ENCODE measurements at regions not wholly inside any gene's neighbourhood (a gene's known extent, or its start where the extent isn't known, plus 50 kb on each side); places are given as distances from the start of the nearest gene placed in this dataset.
"Not testable (repeated sequence)": the region's sequence is repeated elsewhere in the genome, so short reads cannot be mapped to it uniquely, and the experiment has no call there.

DNA sequence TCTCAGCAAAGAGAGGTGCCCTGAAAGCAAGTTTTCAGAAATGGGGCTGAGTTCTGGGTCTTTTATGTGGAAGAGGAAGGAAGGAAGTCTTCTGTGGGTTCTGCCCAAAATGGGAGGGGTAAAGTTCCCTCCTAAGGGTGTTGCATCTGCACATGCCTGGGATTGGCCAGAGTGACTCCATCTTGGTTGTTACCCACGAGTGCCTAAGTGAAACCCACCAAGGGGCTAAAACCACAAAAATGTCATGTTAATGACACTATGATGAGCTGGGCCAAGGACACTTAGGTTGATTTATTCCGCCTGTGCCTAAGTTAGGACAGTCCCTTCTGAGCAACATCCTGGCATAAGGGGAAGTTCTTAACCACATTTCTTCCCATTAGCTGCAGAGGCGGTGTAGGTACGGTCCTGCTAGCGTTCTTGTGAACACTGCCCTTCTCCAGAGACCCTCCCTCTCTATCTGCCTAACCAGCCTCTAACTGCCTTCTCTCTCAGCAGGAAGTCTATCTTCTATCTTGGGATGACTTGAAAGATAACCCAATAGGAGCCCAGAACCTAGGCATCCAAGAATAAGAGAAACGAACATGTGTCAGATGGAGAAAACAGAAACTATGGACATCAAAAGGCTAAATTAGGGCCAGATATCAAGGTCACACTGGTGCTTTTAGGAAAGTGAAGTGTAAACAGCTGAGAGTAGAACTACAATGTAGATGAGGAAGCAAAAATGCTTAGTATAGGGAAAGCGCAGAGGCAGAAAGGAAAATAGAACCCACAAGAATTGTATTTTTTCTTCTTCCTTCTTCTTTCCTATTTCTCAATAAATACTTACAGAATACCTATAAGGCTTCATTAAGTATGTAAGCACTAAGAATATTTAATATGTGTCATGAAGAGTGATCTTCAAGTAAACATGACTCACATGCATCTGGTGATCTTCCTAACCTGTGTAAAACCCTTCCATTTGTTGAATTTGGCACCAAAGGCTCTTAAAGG, 104.2 kb upstream of the AMN1 start:
- Mint-ChIP-seq H3K36me3 (peaks cover 47% of the 10 kb centered on the region), H3K27me3 (no peaks in the 10 kb centered on the region), H3K4me1 (peaks cover 22% of the 10 kb centered on the region), H3K27ac (peak overlapping the region; percentile 64), H3K9me3 (ENCODE audit: low read depth) (peaks cover 21% of the 10 kb centered on the region), H3K4me3 (no peak overlapping the region)
- no peak for ATAC-seq
- peak; percentile 43 for DNase-seq
- CTCF ChIA-PET = interaction anchor here (2.1 kb wide), 1 partner anchor 108 kb away, joined by 6 read pairs; no protein-coding TSS in a partner anchor

DNA sequence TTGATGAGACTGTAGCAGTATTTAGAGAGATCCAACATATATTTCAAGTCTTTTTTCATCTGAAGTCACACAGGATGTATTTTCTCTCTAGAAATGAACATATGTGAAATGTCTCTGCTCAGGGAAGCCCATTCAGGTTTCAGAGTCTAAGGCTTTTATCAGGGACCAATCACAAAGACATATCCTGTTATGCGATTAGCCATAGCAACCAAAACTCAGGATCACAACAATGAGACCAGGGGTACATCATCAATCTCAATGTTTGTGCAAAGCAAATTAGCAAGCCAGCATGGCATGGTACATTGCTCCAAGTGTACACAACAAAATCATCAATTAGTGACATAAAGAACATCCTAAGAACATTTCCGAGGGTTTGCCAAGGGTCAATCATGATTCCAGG, 99.2 kb upstream of the AMN1 start:
- peaks cover 19% of the 10 kb centered on the region for H3K4me1 Mint-ChIP-seq
- ATAC-seq = no peak

DNA sequence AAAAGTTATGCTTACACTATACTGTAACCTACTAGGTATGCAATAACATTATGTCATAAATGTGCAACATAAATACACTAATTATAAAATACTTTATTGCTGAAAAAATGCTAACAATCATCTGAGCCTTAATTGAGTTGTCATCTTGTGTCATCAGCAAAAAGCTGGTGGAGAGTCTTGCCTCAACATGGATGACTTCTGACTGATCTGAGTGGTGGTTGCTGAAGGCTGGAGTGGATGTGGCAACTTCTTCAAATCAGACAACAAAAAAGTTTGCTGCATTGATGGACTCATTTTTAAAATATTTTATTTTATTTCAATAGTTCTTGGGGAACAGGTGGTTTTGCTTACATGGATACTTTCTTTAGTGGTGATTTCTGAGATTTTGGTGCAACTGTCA, 93.9 kb upstream of the AMN1 start:
- no peaks in the 10 kb centered on the region for H3K27me3 Mint-ChIP-seq
- no peak for ATAC-seq
- peaks cover 2% of the 10 kb centered on the region for H3K4me1 Mint-ChIP-seq
- no peak for DNase-seq
- H3K36me3 Mint-ChIP-seq = peaks cover 19% of the 10 kb centered on the region
- CTCF ChIA-PET = no interaction called here
- no peak overlapping the region for H3K27ac Mint-ChIP-seq
- no peak overlapping the region for H3K4me3 Mint-ChIP-seq
- peaks cover 14% of the 10 kb centered on the region for H3K9me3 Mint-ChIP-seq (ENCODE audit: low read depth)

More for the DNA sequence above, 99.2 kb upstream of the AMN1 start:
- Mint-ChIP-seq H3K27me3 (no peaks in the 10 kb centered on the region), H3K36me3 (peaks cover 49% of the 10 kb centered on the region), H3K9me3 (ENCODE audit: low read depth) (peaks cover 31% of the 10 kb centered on the region), H3K4me3 (no peak overlapping the region), H3K27ac (no peak overlapping the region)
- no peak for DNase-seq
- CTCF ChIA-PET = no interaction called here

DNA sequence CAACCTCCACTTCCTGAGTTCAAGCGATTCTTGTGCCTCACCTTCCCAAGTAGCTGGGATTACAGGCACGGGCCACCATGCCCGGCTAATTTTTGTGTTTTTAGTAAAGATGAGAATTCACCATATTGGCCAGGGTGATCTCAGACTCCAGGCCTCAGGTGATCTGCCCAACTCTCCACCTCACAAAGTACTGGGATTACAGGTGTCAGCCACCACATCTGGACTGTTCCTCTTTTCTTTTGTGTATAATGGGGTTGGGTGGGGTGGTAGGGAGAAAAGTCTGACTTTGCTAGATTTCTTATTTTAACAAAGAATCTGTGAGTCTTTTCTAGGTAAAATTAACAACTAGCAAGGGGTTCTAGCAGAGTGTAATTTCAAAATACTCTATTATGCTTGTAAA, 92.7 kb upstream of the AMN1 start:
- ATAC-seq (no peak), DNase-seq (no peak)
- no peaks in the 10 kb centered on the region for H3K27me3 Mint-ChIP-seq
- H3K36me3 Mint-ChIP-seq = peaks cover 19% of the 10 kb centered on the region
- H3K9me3 Mint-ChIP-seq (ENCODE audit: low read depth) = peaks cover 14% of the 10 kb centered on the region
- CTCF ChIA-PET = no interaction called here
- no peak overlapping the region for H3K27ac Mint-ChIP-seq
- no peak overlapping the region for H3K4me3 Mint-ChIP-seq
- H3K4me1 Mint-ChIP-seq = peaks cover 2% of the 10 kb centered on the region

DNA sequence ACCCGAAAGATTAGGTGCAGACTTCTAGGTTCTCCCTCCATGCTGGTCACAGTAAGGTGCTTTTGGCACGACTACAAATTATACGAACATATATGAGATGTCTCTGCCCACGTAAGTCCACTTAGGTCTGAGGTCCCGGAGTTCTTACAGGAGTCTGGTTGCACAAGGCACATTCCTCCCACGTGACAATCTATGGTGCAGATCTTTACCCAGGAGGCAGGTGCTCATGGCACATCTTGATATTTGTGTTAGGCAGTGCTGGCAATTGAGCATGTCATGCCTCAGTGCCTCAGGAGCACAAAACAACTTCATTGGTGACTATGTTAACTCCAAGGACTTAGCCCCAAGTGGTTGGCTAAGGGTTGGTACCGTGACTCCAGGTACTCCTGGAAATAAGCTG, 92.0 kb upstream of the AMN1 start:
- no peak overlapping the region for H3K27ac Mint-ChIP-seq
- ATAC-seq (no peak), DNase-seq (no peak)
- H3K9me3 Mint-ChIP-seq (ENCODE audit: low read depth) = peaks cover 12% of the 10 kb centered on the region
- no peaks in the 10 kb centered on the region for H3K27me3 Mint-ChIP-seq
- H3K36me3 Mint-ChIP-seq = peaks cover 16% of the 10 kb centered on the region
- CTCF ChIA-PET = no interaction called here
- no peak overlapping the region for H3K4me3 Mint-ChIP-seq
- H3K4me1 Mint-ChIP-seq = peaks cover 2% of the 10 kb centered on the region

DNA sequence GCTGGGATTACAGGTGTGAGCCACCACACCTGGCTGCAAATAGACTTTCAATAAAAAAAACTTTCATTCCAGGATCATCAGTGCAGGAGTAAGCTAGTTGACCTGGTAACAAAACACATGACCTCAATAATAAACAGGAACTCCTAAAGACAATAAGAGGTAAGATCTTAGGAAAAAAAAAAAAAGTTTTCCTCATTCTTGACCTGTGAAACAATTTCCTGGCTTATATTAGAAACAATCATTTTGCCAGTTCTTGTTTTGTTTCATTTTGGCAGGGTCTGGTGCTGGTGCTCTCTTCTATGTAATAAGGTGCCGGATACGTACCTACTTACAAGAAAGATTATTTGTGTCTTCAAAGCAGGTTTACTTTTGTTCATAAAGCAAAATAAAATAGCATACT, 90.6 kb upstream of the AMN1 start:
- no peak overlapping the region for H3K4me3 Mint-ChIP-seq

DNA sequence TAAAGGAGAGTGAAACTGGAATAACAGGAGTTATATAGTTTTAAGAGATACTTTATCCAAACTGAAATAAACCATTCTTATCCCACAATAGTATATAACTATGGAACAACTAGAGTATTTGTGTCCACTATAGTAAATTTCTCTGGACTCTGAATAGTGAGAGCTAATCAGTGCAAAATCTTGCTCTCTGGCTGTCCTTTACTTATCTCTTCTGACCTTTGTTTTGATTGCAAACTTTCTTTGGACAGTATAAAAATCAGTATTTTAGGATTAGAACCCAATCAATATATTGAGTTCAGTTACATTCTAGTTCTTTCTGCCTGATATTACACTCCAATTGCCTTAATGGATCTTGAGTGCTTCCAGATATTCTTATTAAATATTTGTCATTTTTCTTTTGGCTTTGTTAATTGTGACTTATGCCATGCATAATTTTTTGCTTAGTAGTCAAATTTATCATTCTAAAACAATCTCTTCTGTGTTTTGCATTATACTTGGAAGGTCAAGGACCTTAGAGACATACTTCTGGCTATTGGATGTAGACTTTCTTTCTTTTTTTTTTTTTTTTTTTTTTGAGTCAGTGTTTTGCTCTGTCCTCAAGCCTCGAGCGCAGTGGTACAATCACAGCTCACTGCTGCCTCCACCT, 89.9 kb upstream of the AMN1 start:
- ATAC-seq (no peak), DNase-seq (no peak)
- Mint-ChIP-seq H3K4me3 (no peak overlapping the region), H3K27ac (no peak overlapping the region), H3K36me3 (peaks cover 4% of the 10 kb centered on the region), H3K4me1 (no peaks in the 10 kb centered on the region), H3K9me3 (ENCODE audit: low read depth) (no peaks in the 10 kb centered on the region), H3K27me3 (no peaks in the 10 kb centered on the region)
- CTCF ChIA-PET = no interaction called here

More for the DNA sequence above, 90.6 kb upstream of the AMN1 start:
- Mint-ChIP-seq H3K27ac (no peak overlapping the region), H3K9me3 (ENCODE audit: low read depth) (peaks cover 2% of the 10 kb centered on the region), H3K36me3 (peaks cover 7% of the 10 kb centered on the region), H3K27me3 (no peaks in the 10 kb centered on the region), H3K4me1 (no peaks in the 10 kb centered on the region)
- CTCF ChIA-PET = no interaction called here
- no peak for ATAC-seq
- DNase-seq = no peak

DNA sequence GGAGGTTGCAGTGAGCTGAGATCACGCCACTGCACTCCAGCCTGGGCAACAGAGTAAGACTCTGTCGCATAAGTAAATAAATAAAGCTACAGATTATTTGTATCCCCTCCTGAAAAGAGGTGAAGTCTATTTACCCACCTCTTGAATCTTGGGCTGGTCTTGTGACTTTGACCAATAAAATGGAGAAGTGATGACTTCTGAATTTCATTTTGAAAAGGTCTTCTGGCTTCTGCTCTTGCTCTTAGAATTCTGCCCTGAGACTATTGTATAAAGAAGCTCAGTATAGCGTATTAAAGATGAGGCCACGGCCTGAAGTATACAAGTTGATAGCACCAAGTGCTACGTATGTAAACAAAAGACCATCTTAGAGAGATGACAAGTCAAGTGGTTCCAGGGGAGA, 88.3 kb upstream of the AMN1 start:
- DNase-seq = no peak
- no peak overlapping the region for H3K27ac Mint-ChIP-seq
- no peak for ATAC-seq
- no peak overlapping the region for H3K4me3 Mint-ChIP-seq
- CTCF ChIA-PET = interaction anchor here (1.3 kb wide), 1 partner anchor 147 kb away, joined by 3 read pairs; no protein-coding TSS in a partner anchor
- H3K9me3 Mint-ChIP-seq (ENCODE audit: low read depth) = no peaks in the 10 kb centered on the region
- H3K27me3 Mint-ChIP-seq = no peaks in the 10 kb centered on the region
- peaks cover 7% of the 10 kb centered on the region for H3K36me3 Mint-ChIP-seq
- H3K4me1 Mint-ChIP-seq = peaks cover 5% of the 10 kb centered on the region

DNA sequence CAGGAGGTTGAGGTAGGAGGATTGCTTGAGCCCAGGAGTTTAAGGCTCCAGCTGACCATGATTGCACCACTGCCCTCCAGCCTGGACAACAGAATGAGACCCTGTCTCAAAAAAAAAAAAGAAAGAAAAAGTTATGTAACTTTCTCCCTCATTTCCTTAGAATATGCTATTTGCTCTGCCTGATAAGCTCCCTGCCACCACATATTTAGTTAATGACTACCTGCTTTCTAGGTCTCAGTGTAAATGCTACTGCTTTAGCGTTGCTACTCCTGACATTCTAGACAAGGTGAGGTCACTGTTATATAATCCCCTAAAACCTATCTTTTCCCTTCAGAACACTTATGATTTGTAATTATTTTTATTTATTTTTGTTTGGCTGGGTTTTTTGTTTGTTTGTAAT, 86.3 kb upstream of the AMN1 start:
- peaks cover 12% of the 10 kb centered on the region for H3K4me1 Mint-ChIP-seq
- no peak for DNase-seq
- H3K9me3 Mint-ChIP-seq (ENCODE audit: low read depth) = no peaks in the 10 kb centered on the region
- no peaks in the 10 kb centered on the region for H3K27me3 Mint-ChIP-seq
- CTCF ChIA-PET = no interaction called here
- no peak overlapping the region for H3K27ac Mint-ChIP-seq
- ATAC-seq = no peak
- peaks cover 7% of the 10 kb centered on the region for H3K36me3 Mint-ChIP-seq
- no peak overlapping the region for H3K4me3 Mint-ChIP-seq

DNA sequence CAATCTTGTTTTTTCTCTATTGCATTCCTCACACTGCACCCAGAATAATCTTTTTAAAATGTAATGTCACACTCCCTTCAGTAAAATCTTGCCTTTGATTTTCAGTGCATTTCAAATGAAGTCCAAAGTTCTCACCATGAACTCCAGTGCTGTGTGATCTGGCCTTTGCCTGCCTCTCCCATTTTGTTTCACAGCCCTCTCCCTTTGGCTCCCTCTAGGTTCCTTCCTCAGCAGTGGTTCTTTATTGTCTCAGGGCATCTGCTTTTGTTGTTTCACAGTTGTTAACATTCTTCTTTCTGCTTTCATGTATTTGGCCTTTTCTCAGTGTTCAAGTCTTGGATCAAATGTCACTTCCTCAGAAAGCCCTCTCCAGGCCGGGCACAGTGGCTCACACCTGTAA, 84.5 kb upstream of the AMN1 start:
- DNase-seq (no peak), ATAC-seq (no peak)
- H3K9me3 Mint-ChIP-seq (ENCODE audit: low read depth) = no peaks in the 10 kb centered on the region
- no peak overlapping the region for H3K4me3 Mint-ChIP-seq
- no peaks in the 10 kb centered on the region for H3K27me3 Mint-ChIP-seq
- peaks cover 15% of the 10 kb centered on the region for H3K4me1 Mint-ChIP-seq
- CTCF ChIA-PET = interaction anchor here (0.9 to 1.3 kb wide), 2 partner anchors 18 to 30 kb away, joined by 3 read pairs; no protein-coding TSS in a partner anchor
- peaks cover 9% of the 10 kb centered on the region for H3K36me3 Mint-ChIP-seq
- peak overlapping the region; percentile 0 for H3K27ac Mint-ChIP-seq

DNA sequence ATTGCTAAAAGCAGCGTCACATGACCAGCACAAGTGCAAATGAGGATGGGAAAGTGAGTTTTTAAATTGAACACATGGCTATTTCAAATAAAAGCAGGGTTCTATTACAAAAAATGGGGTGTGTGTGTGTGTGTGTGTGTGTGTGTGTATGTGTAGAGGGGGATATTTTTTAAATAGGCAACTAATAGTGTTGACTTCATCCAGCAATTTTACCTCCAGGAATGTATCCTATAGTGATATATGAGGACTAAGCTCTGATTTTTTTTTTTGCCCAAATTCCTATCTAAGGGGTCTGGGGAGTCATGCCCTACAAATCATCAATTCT, 78.9 kb upstream of the AMN1 start:
- Mint-ChIP-seq H3K4me3 (no peak overlapping the region), H3K9me3 (ENCODE audit: low read depth) (no peaks in the 10 kb centered on the region), H3K27ac (peak overlapping the region; percentile 83), H3K27me3 (no peaks in the 10 kb centered on the region), H3K36me3 (peaks cover 11% of the 10 kb centered on the region), H3K4me1 (peaks cover 50% of the 10 kb centered on the region)
- DNase-seq (no peak), ATAC-seq (no peak)
- CTCF ChIA-PET = interaction anchor here (1.2 to 1.3 kb wide), 2 partner anchors 9 to 152 kb away, joined by 4 read pairs; partner anchors contain the start of gene RESF1

DNA sequence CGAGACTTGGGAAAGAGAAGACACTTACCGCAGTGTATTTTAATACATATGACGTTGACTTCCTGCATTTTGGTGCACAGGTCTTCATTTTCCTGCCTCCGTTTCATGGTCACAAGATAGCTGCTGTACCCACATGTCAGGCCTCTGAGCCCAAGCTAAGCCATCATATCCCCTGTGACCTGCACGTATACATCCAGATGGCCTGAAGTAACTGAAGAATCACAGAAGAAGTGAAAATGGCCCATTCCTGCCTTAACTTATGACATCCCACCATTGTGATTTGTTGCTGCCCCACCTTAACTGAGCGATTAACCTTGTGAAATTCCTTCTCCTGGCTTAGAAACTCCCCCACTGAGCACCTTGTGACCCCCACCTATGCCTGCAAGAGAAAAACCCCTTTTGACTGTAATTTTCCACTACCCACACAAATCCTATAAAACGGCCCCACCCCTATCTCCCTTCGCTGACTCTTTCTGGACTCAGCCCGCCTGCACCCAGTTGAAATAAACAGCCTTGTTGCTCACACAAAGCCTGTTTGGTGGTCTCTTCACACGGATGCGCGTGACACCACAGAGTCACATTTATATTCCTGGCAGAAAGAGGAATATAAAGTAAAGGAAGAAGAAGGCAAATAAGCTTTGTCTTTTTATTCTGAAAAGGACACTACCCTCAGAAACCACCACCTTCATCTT, 78.4 kb upstream of the AMN1 start:
- H3K27ac Mint-ChIP-seq = peak overlapping the region; percentile 83
- H3K36me3 Mint-ChIP-seq = peaks cover 11% of the 10 kb centered on the region
- peaks cover 50% of the 10 kb centered on the region for H3K4me1 Mint-ChIP-seq
- not testable (repeated sequence) for H3K27me3 Mint-ChIP-seq; H3K4me3 Mint-ChIP-seq; ATAC-seq; H3K9me3 Mint-ChIP-seq (ENCODE audit: low read depth)
- DNase-seq = peak; percentile 42
- CTCF ChIA-PET = interaction anchor here (1.2 to 1.3 kb wide), 2 partner anchors 9 to 153 kb away, joined by 4 read pairs; partner anchors contain the start of gene RESF1

DNA sequence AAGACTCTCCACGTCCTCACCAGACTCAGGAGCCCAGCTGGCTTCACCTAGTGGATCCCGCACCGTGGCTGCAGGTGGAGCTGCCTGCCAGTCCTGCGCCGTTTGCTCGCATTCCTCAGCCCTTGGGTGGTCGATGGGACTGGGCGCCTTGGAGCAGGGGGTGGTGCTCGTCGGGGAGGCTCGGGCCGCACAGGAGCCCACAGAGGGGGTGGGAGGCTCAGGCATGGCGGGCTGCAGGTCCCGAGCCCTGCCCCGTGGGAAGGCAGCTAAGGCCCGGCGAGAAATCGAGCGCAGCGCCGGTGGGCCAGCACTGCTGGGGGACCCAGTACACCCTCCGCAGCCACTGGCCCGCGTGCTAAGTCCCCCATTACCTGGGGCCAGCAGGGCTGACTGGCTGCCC, 76.9 kb upstream of the AMN1 start:
- ATAC-seq; H3K27me3 Mint-ChIP-seq; H3K4me3 Mint-ChIP-seq; DNase-seq; CTCF ChIA-PET; H3K27ac Mint-ChIP-seq; H3K9me3 Mint-ChIP-seq (ENCODE audit: low read depth): not testable (repeated sequence)
- Mint-ChIP-seq H3K4me1 (peaks cover 47% of the 10 kb centered on the region), H3K36me3 (peaks cover 12% of the 10 kb centered on the region)
